Eye (tissue), 1 donor: ENCODE measurements at regions not wholly inside any gene's neighbourhood (a gene's known extent, or its start where the extent isn't known, plus 50 kb on each side); places are given as distances from the start of the nearest gene placed in this dataset.
"Not testable (repeated sequence)": the region's sequence is repeated elsewhere in the genome, so short reads cannot be mapped to it uniquely, and the experiment has no call there.

Experiments
- DNase-seq: peaks from one replicate; pipeline ENCODE4 v3.0.0-alpha.2; 2015

DNA sequence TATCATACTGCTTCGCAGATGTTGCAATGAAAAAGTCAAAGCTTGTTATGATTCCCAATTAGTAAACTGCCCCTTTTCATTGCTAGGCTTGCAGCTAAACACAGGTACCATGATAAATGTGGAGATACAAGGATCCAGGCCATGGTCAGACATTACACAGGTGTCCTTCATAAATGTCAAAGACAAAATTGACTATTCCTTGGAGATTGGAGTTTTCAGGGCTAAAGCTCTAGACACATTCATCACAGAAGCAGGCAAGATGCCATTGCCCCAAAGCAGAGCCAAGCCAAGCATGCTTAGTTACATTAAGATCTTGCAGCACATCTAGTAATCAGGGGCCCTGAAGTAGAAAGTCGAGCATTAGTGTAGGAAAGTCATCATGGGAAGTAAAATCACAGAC, 111.3 kb upstream of the INTU start:
- no peak for DNase-seq

DNA sequence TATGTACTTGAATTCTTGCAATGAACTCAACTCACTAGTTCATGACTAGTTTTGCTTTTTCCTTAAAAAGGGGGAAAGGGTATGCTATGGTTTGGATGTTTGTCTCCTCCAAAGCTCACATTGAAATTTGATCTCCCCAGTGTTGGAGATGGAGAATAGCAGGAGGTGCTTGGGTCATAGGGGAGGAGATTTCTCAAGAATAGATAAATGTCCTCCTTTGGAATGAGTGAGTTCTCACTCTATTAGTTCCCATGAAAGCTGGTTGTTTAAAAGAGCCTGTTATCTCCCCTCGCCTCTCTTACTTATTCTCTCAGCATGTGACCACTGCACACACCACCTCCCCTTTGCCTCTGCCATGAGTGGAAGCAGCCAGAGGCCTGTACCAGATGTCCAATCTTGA, 109.4 kb upstream of the INTU start:
- DNase-seq, result no peak

DNA sequence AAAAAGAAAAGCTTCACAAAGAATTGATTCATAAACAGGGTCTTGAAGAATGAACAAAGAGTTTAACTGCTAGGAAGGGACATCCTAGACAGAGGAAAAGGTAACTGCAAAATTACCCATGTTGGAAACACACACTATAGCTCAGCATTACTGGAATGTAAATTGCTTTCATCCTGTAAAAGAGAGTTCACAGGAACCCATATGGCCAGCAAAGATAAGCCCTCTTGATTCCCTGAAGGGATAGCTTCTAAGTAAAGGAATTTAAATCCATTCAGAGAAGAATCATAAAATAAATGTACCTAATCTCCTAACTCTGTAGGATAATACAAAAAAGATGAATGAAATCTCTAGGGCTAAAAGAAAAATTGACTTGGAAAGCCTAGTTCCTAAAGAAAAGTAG, 107.1 kb upstream of the INTU start:
- no peak for DNase-seq

DNA sequence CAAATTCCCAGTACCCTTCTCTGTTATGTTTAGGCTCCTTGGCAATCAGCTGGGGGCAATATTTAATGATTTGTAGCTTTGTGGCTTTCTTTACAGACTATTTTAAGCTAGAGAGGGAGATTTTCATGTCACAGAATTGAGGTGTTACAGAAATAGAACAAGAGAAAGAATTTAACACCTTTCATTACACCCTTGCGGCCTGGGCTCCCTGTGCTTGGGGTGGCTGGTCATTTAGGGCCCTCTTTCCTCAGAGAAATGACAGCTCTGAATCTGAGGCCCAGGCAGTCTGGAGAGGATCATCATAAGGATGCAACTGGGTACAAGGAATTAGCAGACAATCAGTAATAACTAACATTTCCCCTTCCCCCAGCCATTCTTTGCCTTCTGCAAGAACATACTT, 104.5 kb upstream of the INTU start:
- DNase-seq, result no peak

DNA sequence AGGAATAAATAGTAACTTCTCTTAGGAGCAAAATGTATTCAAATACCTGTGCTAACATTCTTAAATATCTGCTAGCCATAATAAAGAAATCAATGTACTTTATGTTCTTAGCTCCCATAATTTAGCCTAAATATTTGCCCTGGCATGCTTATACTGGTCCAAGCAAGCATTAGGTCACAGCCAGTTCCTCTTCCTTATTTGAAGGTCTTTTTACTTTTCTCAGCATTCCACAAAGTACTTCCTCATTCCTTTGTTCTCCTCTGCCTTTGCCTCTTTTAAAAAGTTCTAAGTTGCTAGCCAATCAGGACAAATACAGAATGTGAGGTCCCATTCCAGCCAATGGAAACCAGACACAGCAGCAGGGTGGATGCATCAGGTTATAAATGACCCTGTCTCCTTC, 102.9 kb upstream of the INTU start:
- not testable (repeated sequence) for DNase-seq

DNA sequence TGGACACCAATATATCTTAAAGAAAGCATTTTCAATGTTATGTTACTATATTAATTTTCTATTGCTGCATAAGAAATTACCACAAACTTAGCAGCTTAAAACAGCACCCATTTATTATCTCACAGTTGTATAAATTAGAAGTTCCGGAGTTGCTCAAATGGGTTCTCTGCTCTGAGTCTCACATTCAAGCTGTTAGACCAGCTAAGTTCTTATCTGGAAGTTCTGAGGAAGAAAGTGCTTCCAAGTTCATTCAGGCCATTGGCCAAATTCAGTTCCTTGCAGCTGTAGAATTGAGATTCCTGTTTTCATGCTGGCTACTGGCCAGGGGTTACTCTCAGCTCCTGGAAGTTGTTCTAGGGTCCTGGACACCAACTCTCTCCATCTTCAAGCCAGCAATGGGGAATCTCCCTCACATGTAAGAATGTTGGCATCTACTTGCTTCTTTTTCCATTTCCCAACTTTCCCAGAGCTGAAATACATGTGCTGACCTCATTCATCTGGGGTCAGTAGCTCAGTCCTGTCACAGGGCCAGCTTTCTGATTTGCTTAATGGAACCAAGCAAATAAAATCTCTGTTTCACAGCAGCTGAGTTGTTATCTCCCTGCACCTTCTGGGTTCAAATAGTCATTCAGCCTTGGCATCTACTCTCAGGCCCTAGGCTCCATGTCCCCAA, 99.6 kb upstream of the INTU start:
- peak; percentile 10 for DNase-seq

DNA sequence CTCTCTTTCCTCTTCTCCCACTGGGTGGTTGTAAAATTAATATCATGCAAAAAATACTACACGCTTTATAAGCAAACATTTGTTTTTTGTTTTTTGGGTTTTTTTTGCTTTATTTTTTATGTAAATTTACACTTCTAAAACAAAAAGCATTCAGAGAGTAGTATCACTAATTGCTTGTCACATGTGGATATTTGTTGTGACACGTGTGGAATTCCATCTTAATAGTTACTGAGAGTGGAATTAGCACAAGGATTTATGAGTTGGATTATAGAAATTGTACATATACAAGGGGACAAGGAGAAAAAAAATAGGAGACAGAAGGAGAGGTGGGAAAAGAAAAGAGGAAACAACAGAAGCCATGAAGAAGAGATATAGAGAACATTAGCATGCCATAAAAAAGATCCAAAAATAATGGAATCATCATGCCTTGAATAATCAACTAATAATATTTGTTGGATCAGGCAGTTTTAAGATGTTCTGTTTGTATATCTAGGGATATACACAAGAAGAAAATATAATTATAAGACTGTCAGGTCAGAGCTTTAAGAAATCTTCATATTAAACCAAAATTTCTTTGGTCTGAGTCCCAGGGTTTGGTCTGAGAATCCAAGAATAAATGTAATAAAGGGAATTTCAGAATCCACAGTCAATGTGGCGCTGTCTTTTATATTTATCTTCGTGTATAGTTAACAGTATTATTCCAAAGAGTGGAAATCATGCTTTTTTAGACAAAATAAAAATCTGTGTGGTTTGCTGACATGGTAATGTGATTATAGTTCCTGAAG, 98.5 kb upstream of the INTU start:
- DNase-seq, result no peak

DNA sequence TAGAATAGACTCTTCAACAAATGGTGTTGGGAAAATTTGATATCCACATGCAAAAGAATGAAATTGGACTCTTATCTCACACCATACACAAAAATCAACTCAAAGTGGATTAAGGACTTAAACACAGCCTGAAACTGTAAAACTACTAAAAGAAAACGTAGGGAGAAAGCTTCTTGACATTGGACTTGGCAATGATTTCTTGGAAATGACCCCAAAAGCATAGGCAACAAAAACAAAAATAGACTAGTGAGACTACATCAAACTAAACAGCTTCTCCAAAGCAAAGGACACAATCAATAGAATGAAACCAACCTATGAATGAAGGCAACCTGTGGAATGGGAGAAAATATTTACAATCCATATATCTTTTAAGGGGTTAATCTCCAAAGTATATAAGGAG, 94.7 kb upstream of the INTU start:
- no peak for DNase-seq

DNA sequence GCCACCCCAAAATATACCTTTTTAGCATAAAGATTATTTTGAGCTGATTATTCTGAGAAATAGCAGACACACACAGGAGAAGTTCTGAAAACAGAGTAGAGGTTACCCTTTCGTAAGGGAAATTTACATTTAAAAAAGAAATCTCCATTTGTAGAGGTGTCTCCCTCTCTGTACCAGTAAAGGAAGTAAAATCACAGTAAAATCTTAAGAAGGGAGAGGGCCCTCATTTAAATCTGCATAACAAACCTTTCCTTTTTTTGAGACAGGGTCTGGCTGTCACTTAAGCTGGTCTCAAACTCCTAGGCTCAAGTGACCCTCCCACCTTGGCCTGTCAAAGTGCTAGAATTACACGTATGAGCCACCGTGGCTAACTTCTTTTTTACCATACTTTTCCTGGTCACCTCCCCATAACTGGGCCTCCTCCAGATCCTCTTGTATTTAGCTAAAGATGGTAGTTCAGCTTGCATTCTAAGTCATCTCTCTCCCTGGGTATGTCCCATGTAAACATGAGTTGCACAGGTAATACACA, 92.2 kb upstream of the INTU start:
- DNase-seq, result no peak

DNA sequence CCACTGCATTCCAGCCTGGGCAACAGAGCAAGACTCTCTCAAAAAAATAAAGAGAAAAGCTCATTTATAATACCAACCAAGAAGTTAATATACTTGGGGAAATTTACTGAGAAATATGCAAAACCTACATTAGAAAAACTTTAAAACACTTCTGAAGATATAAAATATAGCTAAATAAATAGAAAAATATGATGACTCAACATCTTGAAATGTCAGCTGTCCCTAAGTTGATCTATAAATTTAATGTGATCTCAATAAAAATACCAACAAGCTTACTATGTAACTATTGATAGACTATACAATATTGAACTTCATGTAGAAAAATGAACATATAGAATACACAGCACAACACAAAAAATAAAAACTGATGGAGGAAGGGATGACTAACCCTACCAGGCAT, 87.5 kb upstream of the INTU start:
- DNase-seq, result no peak

DNA sequence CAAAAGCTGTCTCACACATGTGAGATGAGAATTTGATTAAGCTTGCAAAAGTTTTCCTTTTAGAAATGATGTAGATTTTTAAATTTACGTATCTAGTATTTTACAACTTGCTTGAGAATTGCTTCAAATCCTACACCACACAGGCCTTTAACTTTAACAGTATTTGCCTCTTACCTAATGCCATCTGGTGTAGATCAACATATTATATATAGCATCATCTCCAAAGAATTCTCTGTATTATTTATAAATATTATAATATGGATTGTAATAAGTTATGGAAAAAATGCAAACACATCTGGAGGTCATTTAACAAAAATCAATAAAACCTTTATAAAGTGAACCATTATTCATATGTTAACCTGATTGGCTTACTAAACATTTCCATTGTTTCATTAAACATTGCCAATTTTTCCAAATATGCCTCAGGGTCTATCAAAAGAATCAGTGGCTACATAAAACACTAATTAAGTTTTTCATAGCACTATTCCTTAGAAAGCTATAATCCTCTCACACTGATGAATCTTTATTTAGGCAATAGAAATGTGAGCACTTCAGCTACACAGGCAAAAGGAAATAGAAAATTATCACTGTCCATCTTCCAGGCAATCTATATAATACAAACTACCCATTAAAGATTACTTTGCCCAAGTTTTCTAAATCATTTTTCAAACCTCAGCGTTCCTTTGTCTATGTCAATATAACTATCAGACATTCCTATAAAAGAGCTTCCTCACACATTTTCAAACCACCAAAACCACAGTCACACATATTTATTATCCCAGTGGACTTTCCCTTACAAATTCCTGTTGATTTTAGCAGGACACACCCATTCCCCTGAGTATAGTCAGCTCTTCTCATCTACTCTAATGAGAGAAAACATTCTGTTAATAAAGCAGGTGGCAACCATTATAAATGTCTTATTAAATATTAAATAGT, 83.5 kb upstream of the INTU start:
- DNase-seq, result peak; percentile 39

DNA sequence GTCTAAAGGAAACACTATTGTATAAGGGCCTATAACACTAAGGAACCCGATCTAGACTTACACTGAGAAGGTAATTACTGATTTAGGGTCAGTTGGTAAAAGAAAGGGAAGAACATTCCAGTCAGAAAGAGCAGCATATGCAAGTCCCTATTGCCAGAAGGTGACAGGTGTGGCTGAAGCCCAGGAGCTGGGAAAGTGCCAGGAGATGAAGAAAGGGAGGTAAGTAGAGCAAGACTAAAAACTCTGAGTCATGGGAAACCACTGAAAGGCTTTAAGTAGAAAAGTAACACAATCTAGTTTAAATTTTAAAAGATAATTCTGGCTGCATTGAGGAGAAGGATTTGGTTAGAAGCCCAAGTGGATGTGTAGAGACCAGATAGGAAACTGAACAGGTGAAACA, 77.7 kb upstream of the INTU start:
- no peak for DNase-seq

DNA sequence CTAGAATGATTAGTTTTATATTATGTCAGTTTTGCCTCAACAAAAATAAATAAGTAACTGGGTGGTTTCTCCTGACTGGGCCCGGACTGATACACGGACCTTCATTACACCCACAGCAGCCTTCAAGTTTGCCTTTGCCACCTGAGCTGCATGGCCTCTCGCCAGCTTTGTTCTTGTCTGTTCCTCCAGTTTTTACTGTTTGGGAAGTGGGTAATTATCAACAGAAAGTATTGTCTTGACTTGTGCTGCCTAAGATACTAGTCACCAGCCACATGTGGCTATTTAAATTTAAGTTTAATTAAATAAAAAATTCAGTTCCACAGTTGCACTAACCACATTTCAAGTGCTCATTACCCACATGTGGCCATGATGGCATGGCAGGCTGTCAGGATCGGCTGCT, 74.7 kb upstream of the INTU start:
- no peak for DNase-seq

DNA sequence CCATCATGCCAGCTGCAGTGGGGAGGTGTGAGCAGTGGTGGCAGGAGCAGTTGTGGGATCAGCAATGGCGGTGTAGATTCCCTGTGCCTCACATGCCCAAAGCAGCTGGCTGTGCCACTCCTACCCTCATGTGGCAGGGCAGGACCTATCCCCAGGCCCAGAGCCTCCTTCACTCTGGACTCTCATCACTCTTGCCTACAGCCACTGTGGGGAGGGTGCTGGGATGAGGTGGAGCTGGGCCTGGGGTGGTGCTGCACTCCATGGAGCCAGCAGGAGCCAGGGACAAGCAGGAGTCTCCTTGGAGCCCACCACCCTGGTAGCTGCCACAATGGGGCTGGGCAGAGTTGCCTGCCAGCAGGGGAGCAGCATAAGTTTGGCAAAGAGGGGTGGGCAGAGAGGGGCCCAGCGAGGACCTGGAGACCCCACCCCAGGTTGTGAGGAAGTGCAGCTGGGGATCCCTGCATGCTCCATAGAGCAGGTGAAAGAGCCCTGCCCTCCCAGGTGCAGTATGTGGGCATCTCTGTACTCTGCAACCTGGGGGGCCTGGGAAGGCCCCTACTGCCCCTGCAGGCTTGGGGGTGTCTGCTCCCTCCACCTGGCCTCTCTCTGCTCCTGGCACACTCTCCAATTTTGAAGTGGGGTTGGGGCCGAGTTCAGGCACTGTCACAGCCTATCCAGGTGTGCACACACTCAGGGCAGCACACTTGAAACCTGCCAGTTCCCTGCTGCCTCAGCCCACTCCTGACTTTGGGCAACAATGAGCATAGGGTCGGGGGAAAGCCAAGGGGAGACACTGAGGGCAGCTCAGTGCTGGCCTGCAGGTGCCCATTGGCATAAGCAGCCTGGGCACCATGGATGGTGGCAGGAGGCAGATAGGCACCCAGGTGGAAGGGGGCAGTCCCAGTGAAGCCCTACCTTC, 74.0 kb upstream of the INTU start:
- DNase-seq, result no peak

DNA sequence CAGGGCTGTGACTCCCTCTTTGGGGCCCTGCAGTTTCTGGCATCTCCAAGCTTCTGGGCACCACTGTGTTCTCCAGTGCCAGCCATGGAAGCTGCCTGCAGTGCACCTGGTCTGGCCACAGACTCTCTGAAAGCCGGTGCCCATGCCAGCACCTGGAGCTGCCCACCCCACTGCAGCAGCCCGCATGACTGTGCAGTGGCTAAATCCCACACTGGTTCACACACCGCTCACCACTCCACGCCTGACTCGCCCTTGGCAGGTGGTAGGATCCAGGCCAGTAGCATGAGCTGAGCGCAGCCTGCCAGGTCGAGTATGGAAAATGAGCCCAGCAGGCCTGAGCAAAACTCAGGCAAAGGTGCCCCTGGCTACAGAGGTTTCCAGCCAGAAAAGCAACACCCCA, 72.8 kb upstream of the INTU start:
- no peak for DNase-seq

DNA sequence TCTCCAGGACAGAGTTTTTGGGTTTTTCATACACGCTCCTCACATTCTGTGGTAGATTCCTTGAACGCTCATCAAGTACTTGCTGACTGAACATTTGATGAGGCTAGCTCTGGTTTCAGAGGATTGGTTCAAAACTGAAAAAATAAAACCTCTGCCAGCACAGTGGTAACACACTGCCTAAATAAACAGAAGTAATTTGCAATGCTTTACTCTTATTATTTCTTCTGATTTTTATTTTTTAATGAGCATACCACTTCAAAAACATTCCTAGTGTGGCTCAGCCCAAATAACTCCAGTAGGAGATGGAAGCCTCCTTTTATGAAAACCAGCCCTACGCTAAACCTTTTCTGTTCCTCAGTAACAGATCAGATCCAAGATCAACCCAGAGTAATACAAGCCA, 72.0 kb upstream of the INTU start:
- no peak for DNase-seq

DNA sequence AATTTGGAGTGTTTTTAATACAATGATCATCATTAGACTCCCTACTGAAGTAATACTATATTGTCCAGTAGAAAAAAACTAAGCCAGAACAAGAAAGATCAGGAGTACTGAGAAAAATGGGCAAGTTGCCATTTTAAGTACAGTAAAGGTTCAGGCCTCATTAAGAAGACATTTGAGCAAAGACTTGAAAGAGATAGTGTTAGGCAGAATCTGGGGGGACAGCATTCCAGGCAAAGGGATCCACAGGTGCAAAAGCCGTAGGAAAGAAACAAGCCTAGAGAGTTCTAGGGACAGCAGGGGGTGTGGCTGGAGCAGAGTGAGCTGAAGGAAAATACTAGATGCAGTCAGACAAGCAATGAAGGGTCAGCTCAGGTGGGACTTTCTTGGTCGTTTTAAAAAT, 58.1 kb upstream of the INTU start:
- DNase-seq, result no peak

DNA sequence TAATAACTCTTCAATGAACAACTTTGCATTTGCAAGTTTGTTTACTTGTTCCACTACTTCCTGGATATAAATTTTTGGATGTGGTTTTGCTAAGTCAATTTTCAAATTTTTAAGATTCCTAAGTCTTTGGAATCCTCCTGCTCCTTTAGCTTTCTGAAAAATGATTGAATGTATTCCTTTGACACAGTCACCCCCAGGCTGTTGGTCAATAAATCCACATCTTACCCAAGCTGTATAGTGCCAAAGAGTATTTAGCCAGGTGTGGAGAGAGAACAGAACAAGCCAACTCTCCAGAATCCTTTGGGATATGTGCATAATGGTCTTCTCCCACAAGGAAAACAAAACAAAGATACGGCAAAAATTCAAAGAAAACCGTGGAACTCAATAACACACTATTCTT, 56.9 kb upstream of the INTU start:
- DNase-seq, result no peak

DNA sequence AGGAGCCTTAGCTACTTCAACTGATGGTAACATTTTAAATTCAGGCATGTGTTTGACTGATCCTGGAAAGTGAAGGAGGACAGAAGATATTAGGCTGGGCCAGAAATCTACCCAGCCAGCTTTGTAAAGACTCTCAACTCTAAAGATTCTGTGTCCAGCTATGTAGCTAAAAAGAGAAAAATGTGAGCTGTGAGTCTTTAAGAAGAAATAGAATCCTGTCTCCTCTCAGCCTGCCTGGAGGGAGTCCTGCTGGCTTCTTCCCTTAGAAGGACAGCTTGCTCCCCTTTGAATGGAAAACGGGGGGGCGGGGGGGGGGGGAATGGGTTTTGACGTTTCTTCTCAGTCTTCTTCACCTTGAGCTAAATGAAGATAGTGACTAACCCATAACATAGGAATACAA, 54.3 kb upstream of the INTU start:
- no peak for DNase-seq

DNA sequence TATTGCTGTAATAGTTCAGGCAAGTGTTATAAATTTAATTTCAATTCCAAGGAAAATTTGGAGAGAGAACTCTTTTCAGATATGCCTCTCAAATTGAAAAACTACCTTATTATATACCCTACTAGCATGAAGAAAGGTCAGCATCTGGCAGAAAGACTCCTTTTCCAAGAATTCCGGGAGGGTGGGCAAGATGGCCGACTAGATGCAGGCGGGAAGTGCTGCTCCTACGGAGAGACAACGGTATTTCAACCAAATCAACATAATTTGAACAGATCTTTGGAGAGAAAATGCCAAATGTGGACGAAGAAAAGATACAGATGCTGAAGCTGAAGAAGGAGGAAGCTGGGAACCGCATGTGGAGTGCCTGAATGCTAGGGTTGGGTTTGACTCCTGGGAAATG, 53.8 kb upstream of the INTU start:
- DNase-seq, result no peak

DNA sequence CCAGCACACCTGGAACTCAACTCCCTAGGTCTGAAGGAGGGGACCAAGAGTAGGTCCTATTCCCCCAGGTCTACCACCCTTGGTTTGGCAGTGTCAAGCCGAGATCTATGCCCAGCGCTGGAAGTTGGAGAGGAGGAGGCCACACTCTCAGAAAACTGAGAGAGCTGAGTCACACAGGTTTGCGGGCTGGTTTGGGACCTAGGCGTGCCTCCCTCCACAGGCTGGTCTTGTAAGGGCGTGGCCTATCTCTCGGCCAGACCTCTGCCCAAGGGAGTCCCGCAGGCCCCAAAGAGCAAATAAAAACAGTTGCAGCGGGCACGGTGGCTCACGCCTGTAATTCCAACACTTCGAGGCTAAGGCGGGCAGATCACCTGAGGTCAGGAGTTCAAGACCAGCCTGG, 52.9 kb upstream of the INTU start:
- DNase-seq, result no peak

DNA sequence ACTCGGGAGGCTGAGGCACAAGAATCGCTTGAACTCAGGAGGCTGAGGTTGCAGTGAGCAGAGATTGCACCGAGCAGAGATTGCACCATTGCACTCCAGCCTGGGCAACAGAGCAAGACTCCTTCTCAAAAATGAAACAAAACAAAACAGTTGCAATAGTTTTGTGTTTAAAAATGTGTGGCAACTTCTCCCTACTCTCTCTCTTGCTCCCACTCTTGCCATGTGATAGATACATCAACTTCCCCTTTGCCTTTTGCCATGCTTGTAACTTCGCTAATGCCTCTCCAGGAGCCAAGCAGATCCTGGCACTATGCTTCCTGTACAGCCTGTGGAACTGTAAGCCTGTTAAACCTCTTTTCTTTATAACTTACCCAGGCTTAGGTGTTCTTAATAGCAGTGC, 52.5 kb upstream of the INTU start:
- DNase-seq, result no peak
